Stomach (tissue), 4 donors: ENCODE measurements at regions not wholly inside any gene's neighbourhood (a gene's known extent, or its start where the extent isn't known, plus 50 kb on each side); places are given as distances from the start of the nearest gene placed in this dataset.

Source experiments
- CTCF ChIP-seq, 7 experiments: fragments of 450-650 bp in 4 of 7; fragments of 200-600 bp in 3 of 7; sonication (generic) in 3 of 7; IDR thresholded peaks; one replicate each; pipeline ENCODE4 v1.5.1; 2016 to 2019; ENCODE audit warnings: antibody characterized with exemption in 7 of 7, control low read depth in 2 of 7, mild to moderate bottlenecking in 1 of 7
- EP300 ChIP-seq: sonication (generic); formaldehyde crosslinking; IDR thresholded peaks from one replicate; pipeline ENCODE4 v1.6.1; 2017; ENCODE audit warnings: antibody characterized with exemption
- POLR2A ChIP-seq, 4 donors: fragments of 450-650 bp; IDR thresholded peaks; one replicate each; pipeline ENCODE4 v1.6.1; 2016; ENCODE audit warnings: antibody characterized with exemption in 4 of 4, control low read depth in 2 of 4, mild to moderate bottlenecking in 1 of 4, moderate library complexity in 1 of 4
- POLR2AphosphoS5 ChIP-seq, 3 donors: sonication (generic); formaldehyde crosslinking; IDR thresholded peaks; one replicate each; pipeline ENCODE4 v1.6.1; 2016; ENCODE audit warnings: antibody characterized with exemption in 3 of 3

GRCh38 chr14:99347561-99347960, 75.6 kb upstream of the BCL11B start:
- TF ChIP-seq EP300: no peak
- TF ChIP-seq CTCF (IDR thresholded peaks at IDR 0.05): no peak
- TF ChIP-seq POLR2A (IDR thresholded peaks at IDR 0.05): no peak
- no peak for TF ChIP-seq POLR2AphosphoS5 (IDR thresholded peaks at IDR 0.05)
